ENCODE measurements at regions not wholly inside any gene's neighbourhood (a gene's known extent, or its start where the extent isn't known, plus 50 kb on each side); places are given as distances from the start of the nearest gene placed in this dataset.
A peak's percentile ranks its signal among the peaks of the same experiment; 100 is the strongest.

- Histone ChIP-seq H3K9me3 (peaks cover 0 to 11% (median 2%) of the 10 kb centered on the region in 4 donors), H3K27ac (no peak overlapping the region), H3K4me3 (no peak overlapping the region), H3K27me3 (no peaks in the 10 kb centered on the region), H3K4me1 (no peaks in the 10 kb centered on the region), H3K36me3 (no peaks in the 10 kb centered on the region)
- 10 to 19% (median 14%) methylated on average over 1 of the region's 1 CpG for WGBS, 5 donors
- DNase-seq = peak in 1 of 2 donors; percentile 16
- TF ChIP-seq POLR2A (IDR thresholded peaks at IDR 0.05) (no peak), EP300 (IDR thresholded peaks at IDR 0.05) (no peak)
- intact Hi-C loops (cut with DNase I; ENCODE audit: low total_unique reads) = no loop called here
These were observed 221.9 kb downstream of the LRRN1 start for GRCh38 chr3:4021162-4021561.

- no peak for TF ChIP-seq POLR2A (IDR thresholded peaks at IDR 0.05)
- TF ChIP-seq EP300 (IDR thresholded peaks at IDR 0.05) = no peak
- TF ChIP-seq POLR2AphosphoS5 (IDR thresholded peaks at IDR 0.05) = no peak
- no peak for TF ChIP-seq CTCF (IDR thresholded peaks at IDR 0.05)
- Histone ChIP-seq H3K27me3 (no peaks in the 10 kb centered on the region), H3K36me3 (no peaks in the 10 kb centered on the region), H3K9me3 (no peaks in the 10 kb centered on the region), H3K4me1 (no peaks in the 10 kb centered on the region), H3K4me3 (no peak overlapping the region), H3K27ac (no peak overlapping the region)
- 84 to 91% (median 88%) methylated on average over 7 of the region's 7 CpGs for WGBS, 5 donors
- intact Hi-C loops (cut with DNase I; ENCODE audit: low total_unique reads) = no loop called here
- DNase-seq = no peak
These were observed 229.9 kb downstream of the LRRN1 start for GRCh38 chr3:4029135-4029534.

- no peak overlapping the region for H3K4me3 ChIP-seq
- intact Hi-C loops (cut with DNase I; ENCODE audit: low total_unique reads) = no loop called here
- no peaks in the 10 kb centered on the region for H3K36me3 ChIP-seq
- no peak for DNase-seq
- H3K4me1 ChIP-seq = no peaks in the 10 kb centered on the region
- H3K27me3 ChIP-seq = no peaks in the 10 kb centered on the region
- H3K9me3 ChIP-seq = no peaks in the 10 kb centered on the region
- 83 to 100% (median 96%) methylated on average over 1 of the region's 1 CpG for WGBS, 5 donors
- no peak overlapping the region for H3K27ac ChIP-seq
- TF ChIP-seq POLR2AphosphoS5 (IDR thresholded peaks at IDR 0.05) (no peak), EP300 (IDR thresholded peaks at IDR 0.05) (no peak), POLR2A (IDR thresholded peaks at IDR 0.05) (no peak), CTCF (IDR thresholded peaks at IDR 0.05) (no peak)
These were observed 231.4 kb downstream of the LRRN1 start for GRCh38 chr3:4030624-4031023.

- TF ChIP-seq POLR2AphosphoS5 (IDR thresholded peaks at IDR 0.05) (no peak), EP300 (IDR thresholded peaks at IDR 0.05) (no peak), POLR2A (IDR thresholded peaks at IDR 0.05) (no peak), CTCF (IDR thresholded peaks at IDR 0.05) (no peak)
- Histone ChIP-seq H3K4me3 (no peak overlapping the region), H3K9me3 (no peaks in the 10 kb centered on the region), H3K4me1 (no peaks in the 10 kb centered on the region), H3K27ac (no peak overlapping the region), H3K36me3 (no peaks in the 10 kb centered on the region), H3K27me3 (no peaks in the 10 kb centered on the region)
- intact Hi-C loops (cut with DNase I; ENCODE audit: low total_unique reads) = no loop called here
- no peak for DNase-seq
- 62 to 92% (median 75%) methylated on average over 2 of the region's 2 CpGs for WGBS, 5 donors
These were observed 234.1 kb downstream of the LRRN1 start for GRCh38 chr3:4033296-4033695.

- Histone ChIP-seq H3K4me1 (no peaks in the 10 kb centered on the region), H3K27ac (no peak overlapping the region), H3K27me3 (no peaks in the 10 kb centered on the region), H3K9me3 (no peaks in the 10 kb centered on the region), H3K36me3 (no peaks in the 10 kb centered on the region), H3K4me3 (no peak overlapping the region)
- no peak for DNase-seq
- TF ChIP-seq CTCF (IDR thresholded peaks at IDR 0.05) (no peak), POLR2AphosphoS5 (IDR thresholded peaks at IDR 0.05) (no peak)
- intact Hi-C loops (cut with DNase I; ENCODE audit: low total_unique reads) = no loop called here
These were observed 236.8 kb downstream of the LRRN1 start for GRCh38 chr3:4036046-4036445.
